HUES64 (cell line): ENCODE measurements at regions not wholly inside any gene's neighbourhood (a gene's known extent, or its start where the extent isn't known, plus 50 kb on each side); places are given as distances from the start of the nearest gene placed in this dataset.
"Not testable (repeated sequence)": the region's sequence is repeated elsewhere in the genome, so short reads cannot be mapped to it uniquely, and the experiment has no call there.

Experiments
- H3K27ac ChIP-seq: 2 replicates; pipeline ENCODE4 v1.7.0; 2013; ENCODE audit warnings: low read depth, low read length, inconsistent platforms
- H3K27me3 ChIP-seq: 2 replicates; pipeline ENCODE4 v1.6.1; 2013; ENCODE audit warnings: mild to moderate bottlenecking, low read length; ENCODE audit not compliant: insufficient read depth
- H3K36me3 ChIP-seq: 2 replicates; pipeline ENCODE4 v1.6.1; 2013; ENCODE audit warnings: mild to moderate bottlenecking, low read length; ENCODE audit not compliant: insufficient read depth
- H3K4me1 ChIP-seq: 2 replicates; pipeline ENCODE4 v1.6.1; 2013; ENCODE audit warnings: mild to moderate bottlenecking, low read length, moderate library complexity; ENCODE audit not compliant: insufficient read depth
- H3K4me3 ChIP-seq: 2 replicates; pipeline ENCODE4 v1.5.1; 2013; ENCODE audit warnings: mild to moderate bottlenecking, low read length, moderate library complexity
- H3K9ac ChIP-seq: 2 replicates; pipeline ENCODE4 v1.6.1; 2013; ENCODE audit warnings: mild to moderate bottlenecking, low read depth, low read length
- H3K9me3 ChIP-seq: 2 replicates; pipeline ENCODE4 v1.6.1; 2013; ENCODE audit warnings: low read depth, low read length; ENCODE audit not compliant: insufficient read depth
- WGBS: fragments of 150-250, 120-280 bp; methylation state at CpG from one replicate; pipeline ENCODE4 v1.1.7; 2013; ENCODE audit warnings: missing lambda C conversion rate; 5-methylcytosine and 5-hydroxymethylcytosine counted together

GRCh38 chr1:181206513-181206912 lies 118.0 kb downstream of the IER5 start:
- Histone ChIP-seq H3K9ac (no peak overlapping the region), H3K27ac (no peak overlapping the region), H3K27me3 (no peaks in the 10 kb centered on the region), H3K36me3 (no peaks in the 10 kb centered on the region), H3K4me3 (no peak overlapping the region), H3K4me1 (0 out of 2 replicates have a peak, but pooled peaks cover 11% of the 10 kb centered on the region), H3K9me3 (no peaks in the 10 kb centered on the region)
- 64% methylated on average over 8 of the region's 8 CpGs for WGBS

- Histone ChIP-seq H3K4me3 (no peak overlapping the region), H3K27me3 (no peaks in the 10 kb centered on the region), H3K9me3 (no peaks in the 10 kb centered on the region), H3K36me3 (no peaks in the 10 kb centered on the region), H3K9ac (no peak overlapping the region), H3K4me1 (0 out of 2 replicates have a peak, but pooled peaks cover 11% of the 10 kb centered on the region), H3K27ac (no peak overlapping the region)
- WGBS, result 76% methylated on average over 19 of the region's 19 CpGs
These were observed 118.7 kb downstream of the IER5 start for GRCh38 chr1:181206979-181207790.

GRCh38 chr1:181208083-181208482 lies 119.6 kb downstream of the IER5 start:
- H3K27me3 ChIP-seq, result no peaks in the 10 kb centered on the region
- WGBS, result 93% methylated on average over 6 of the region's 6 CpGs
- no peaks in the 10 kb centered on the region for H3K36me3 ChIP-seq

GRCh38 chr1:181208967-181209366 lies 120.5 kb downstream of the IER5 start:
- 91% methylated on average over 5 of the region's 5 CpGs for WGBS
- no peak overlapping the region for H3K9ac ChIP-seq
- no peak overlapping the region for H3K27ac ChIP-seq
- H3K4me3 ChIP-seq, result no peak overlapping the region
- no peaks in the 10 kb centered on the region for H3K27me3 ChIP-seq
- H3K9me3 ChIP-seq, result no peaks in the 10 kb centered on the region
- 0 out of 2 replicates have a peak, but pooled peaks cover 11% of the 10 kb centered on the region for H3K4me1 ChIP-seq
- no peaks in the 10 kb centered on the region for H3K36me3 ChIP-seq

More at GRCh38 chr1:181208083-181208482, 119.6 kb downstream of the IER5 start:
- Histone ChIP-seq H3K27ac (no peak overlapping the region), H3K9me3 (no peaks in the 10 kb centered on the region), H3K4me1 (0 out of 2 replicates have a peak, but pooled peaks cover 11% of the 10 kb centered on the region), H3K9ac (no peak overlapping the region), H3K4me3 (no peak overlapping the region)

GRCh38 chr1:181213056-181213455 lies 124.6 kb downstream of the IER5 start:
- no peaks in the 10 kb centered on the region for H3K9me3 ChIP-seq
- 88% methylated on average over 3 of the region's 3 CpGs for WGBS
- no peak overlapping the region for H3K4me3 ChIP-seq
- no peaks in the 10 kb centered on the region for H3K27me3 ChIP-seq
- no peak overlapping the region for H3K9ac ChIP-seq
- no peaks in the 10 kb centered on the region for H3K36me3 ChIP-seq
- H3K4me1 ChIP-seq, result peaks cover 3% of the 10 kb centered on the region; the same call in 1 of the 2 replicates
- H3K27ac ChIP-seq, result no peak overlapping the region

GRCh38 chr1:181216591-181216994 lies 128.1 kb downstream of the IER5 start:
- no peak overlapping the region for H3K4me3 ChIP-seq
- no peaks in the 10 kb centered on the region for H3K36me3 ChIP-seq
- WGBS, result 15% methylated on average over 1 of the region's 3 CpGs
- H3K4me1 ChIP-seq, result peaks cover 6% of the 10 kb centered on the region; the same call in 1 of the 2 replicates
- peak overlapping the region; percentile 1; the same call in 1 of the 2 replicates for H3K27ac ChIP-seq
- H3K27me3 ChIP-seq, result no peaks in the 10 kb centered on the region
- no peaks in the 10 kb centered on the region for H3K9me3 ChIP-seq
- no peak overlapping the region for H3K9ac ChIP-seq

- H3K4me1 ChIP-seq, result peaks cover 6% of the 10 kb centered on the region; the same call in 1 of the 2 replicates
- no peak overlapping the region for H3K27ac ChIP-seq
- H3K9me3 ChIP-seq, result 0 out of 2 replicates have a peak, but pooled peaks cover 4% of the 10 kb centered on the region
- H3K36me3 ChIP-seq, result no peaks in the 10 kb centered on the region
- no peak overlapping the region for H3K9ac ChIP-seq
- 77% methylated on average over 4 of the region's 4 CpGs for WGBS
- no peak overlapping the region for H3K4me3 ChIP-seq
- no peaks in the 10 kb centered on the region for H3K27me3 ChIP-seq
These were observed 131.4 kb downstream of the IER5 start for GRCh38 chr1:181219938-181220337.

GRCh38 chr1:181221078-181221477 lies 132.6 kb downstream of the IER5 start:
- 0 out of 2 replicates have a peak, but pooled peaks cover 6% of the 10 kb centered on the region for H3K9me3 ChIP-seq
- H3K36me3 ChIP-seq, result no peaks in the 10 kb centered on the region
- H3K27me3 ChIP-seq, result no peaks in the 10 kb centered on the region
- H3K27ac ChIP-seq, result no peak overlapping the region
- peaks cover 6% of the 10 kb centered on the region; the same call in 1 of the 2 replicates for H3K4me1 ChIP-seq
- H3K4me3 ChIP-seq, result no peak overlapping the region
- WGBS, result 71% methylated on average over 5 of the region's 5 CpGs
- H3K9ac ChIP-seq, result no peak overlapping the region

GRCh38 chr1:181222972-181223505 lies 134.5 kb downstream of the IER5 start:
- WGBS, result 90% methylated on average over 7 of the region's 7 CpGs
- H3K9ac ChIP-seq, result no peak overlapping the region
- no peak overlapping the region for H3K4me3 ChIP-seq
- H3K9me3 ChIP-seq, result 0 out of 2 replicates have a peak, but pooled peaks cover 6% of the 10 kb centered on the region
- H3K27ac ChIP-seq, result no peak overlapping the region
- 0 out of 2 replicates have a peak, but pooled peaks cover 3% of the 10 kb centered on the region for H3K4me1 ChIP-seq
- no peaks in the 10 kb centered on the region for H3K27me3 ChIP-seq
- H3K36me3 ChIP-seq, result no peaks in the 10 kb centered on the region

GRCh38 chr1:181226728-181227127 lies 138.2 kb downstream of the IER5 start:
- H3K27ac ChIP-seq, H3K36me3 ChIP-seq, H3K4me3 ChIP-seq, H3K4me1 ChIP-seq, H3K9me3 ChIP-seq, H3K9ac ChIP-seq, H3K27me3 ChIP-seq: not testable (repeated sequence)
- 92% methylated on average over 3 of the region's 4 CpGs for WGBS

- Histone ChIP-seq H3K27ac (no peak overlapping the region), H3K9me3 (no peaks in the 10 kb centered on the region), H3K27me3 (no peaks in the 10 kb centered on the region), H3K9ac (no peak overlapping the region), H3K4me3 (no peak overlapping the region), H3K4me1 (no peaks in the 10 kb centered on the region), H3K36me3 (no peaks in the 10 kb centered on the region)
- 87% methylated on average over 2 of the region's 2 CpGs for WGBS
These were observed 150.6 kb downstream of the IER5 start for GRCh38 chr1:181239086-181239485.
